ENCODE measurements at regions not wholly inside any gene's neighbourhood (a gene's known extent, or its start where the extent isn't known, plus 50 kb on each side); places are given as distances from the start of the nearest gene placed in this dataset.

DNA sequence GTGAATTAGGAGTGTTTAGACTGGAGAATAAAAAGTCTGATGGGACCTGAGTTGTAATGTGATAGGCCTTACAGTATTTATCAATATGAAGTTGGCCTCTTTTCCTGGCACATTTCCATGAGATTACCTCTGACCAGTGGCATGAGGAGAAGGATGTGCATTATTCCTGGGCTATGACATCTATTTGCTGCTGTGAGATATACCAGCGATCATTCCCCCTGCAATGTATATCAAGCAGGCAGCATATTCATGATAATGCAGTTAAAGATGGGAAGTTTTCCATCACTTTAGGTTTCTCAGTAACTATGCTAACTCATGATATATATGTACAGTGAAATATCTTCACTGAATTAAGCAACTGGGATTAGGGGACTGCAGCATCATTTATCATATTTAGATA, 142.8 kb upstream of the MBL2 start:
- Histone ChIP-seq H3K79me1 (replicated peaks; ENCODE audit: low read length, poor library complexity, severe bottlenecking) (no peaks in the 10 kb centered on the region), H2BK15ac (ENCODE audit: low read depth, poor library complexity, severe bottlenecking) (no peak overlapping the region), H3K4ac (ENCODE audit: low read depth in 1 of 2, low read length in 2 of 2) (no peak overlapping the region), H3K18ac (ENCODE audit: low read depth in 1 of 2, low read length in 2 of 2) (no peak overlapping the region), H3K23ac (ENCODE audit: low read length in 2 of 2) (no peak overlapping the region), H3K9ac (ENCODE audit: low read length) (no peak overlapping the region), H3K27me3 (ENCODE audit: control insufficient read depth in 1 of 2, insufficient read depth in 1 of 2, low read length in 2 of 2) (no peaks in the 10 kb centered on the region), H2AFZ (ENCODE audit: low read depth, low read length) (no peak overlapping the region), H2AK5ac (ENCODE audit: low read length, severe bottlenecking) (no peak overlapping the region), H4K91ac (ENCODE audit: low read length) (no peak overlapping the region), H3K4me2 (ENCODE audit: low read length, poor library complexity, severe bottlenecking) (no peak overlapping the region), H3K4me1 (ENCODE audit: control insufficient read depth, insufficient read depth, low read depth, low read length) (no peaks in the 10 kb centered on the region), H2BK5ac (ENCODE audit: low read depth, low read length, poor library complexity, severe bottlenecking) (no peak overlapping the region), H2BK12ac (ENCODE audit: low read length in 2 of 2) (no peak overlapping the region), H3K9me3 (ENCODE audit: control insufficient read depth, low read length) (no peaks in the 10 kb centered on the region), H3K27ac (ENCODE audit: low read length, poor library complexity, severe bottlenecking) (no peak overlapping the region), H3K14ac (ENCODE audit: low read length in 2 of 2) (no peak overlapping the region), H3K4me3 (ENCODE audit: insufficient read depth in 1 of 2, low read depth in 1 of 2, low read length in 2 of 2) (no peak overlapping the region), H3K36me3 (ENCODE audit: control insufficient read depth in 1 of 2, insufficient read depth in 2 of 2, low read depth in 1 of 2, low read length in 2 of 2) (no peaks in the 10 kb centered on the region), H2BK120ac (ENCODE audit: low read depth, low read length) (no peak overlapping the region), H4K8ac (ENCODE audit: low read length) (no peak overlapping the region)
- no CpG with 5 or more reads among the region's 1 CpG for WGBS
- DNase-seq: no peak

GRCh38 chr10:52911163-52911562, 138.6 kb upstream of the MBL2 start:
- Histone ChIP-seq H2AK5ac (ENCODE audit: low read length, severe bottlenecking) (no peak overlapping the region), H3K18ac (ENCODE audit: low read depth in 1 of 2, low read length in 2 of 2) (no peak overlapping the region), H3K14ac (ENCODE audit: low read length in 2 of 2) (no peak overlapping the region), H3K4me2 (ENCODE audit: low read length, poor library complexity, severe bottlenecking) (no peak overlapping the region), H2AFZ (ENCODE audit: low read depth, low read length) (no peak overlapping the region), H2BK5ac (ENCODE audit: low read depth, low read length, poor library complexity, severe bottlenecking) (no peak overlapping the region), H4K91ac (ENCODE audit: low read length) (no peak overlapping the region), H2BK12ac (ENCODE audit: low read length in 2 of 2) (no peak overlapping the region), H3K23ac (ENCODE audit: low read length in 2 of 2) (no peak overlapping the region), H2BK120ac (ENCODE audit: low read depth, low read length) (no peak overlapping the region), H2BK15ac (ENCODE audit: low read depth, poor library complexity, severe bottlenecking) (no peak overlapping the region), H4K8ac (ENCODE audit: low read length) (no peak overlapping the region), H3K4me3 (ENCODE audit: insufficient read depth in 1 of 2, low read depth in 1 of 2, low read length in 2 of 2) (no peak overlapping the region), H3K9ac (ENCODE audit: low read length) (no peak overlapping the region), H3K4ac (ENCODE audit: low read depth in 1 of 2, low read length in 2 of 2) (no peak overlapping the region), H3K4me1 (ENCODE audit: control insufficient read depth, insufficient read depth, low read depth, low read length) (no peaks in the 10 kb centered on the region), H3K27me3 (ENCODE audit: control insufficient read depth in 1 of 2, insufficient read depth in 1 of 2, low read length in 2 of 2) (no peaks in the 10 kb centered on the region), H3K36me3 (ENCODE audit: control insufficient read depth in 1 of 2, insufficient read depth in 2 of 2, low read depth in 1 of 2, low read length in 2 of 2) (no peaks in the 10 kb centered on the region), H3K27ac (ENCODE audit: low read length, poor library complexity, severe bottlenecking) (no peak overlapping the region), H3K9me3 (ENCODE audit: control insufficient read depth, low read length) (no peaks in the 10 kb centered on the region), H3K79me1 (replicated peaks; ENCODE audit: low read length, poor library complexity, severe bottlenecking) (no peaks in the 10 kb centered on the region)
- no peak for DNase-seq
- WGBS: no CpG with 5 or more reads among the region's 1 CpG

DNA sequence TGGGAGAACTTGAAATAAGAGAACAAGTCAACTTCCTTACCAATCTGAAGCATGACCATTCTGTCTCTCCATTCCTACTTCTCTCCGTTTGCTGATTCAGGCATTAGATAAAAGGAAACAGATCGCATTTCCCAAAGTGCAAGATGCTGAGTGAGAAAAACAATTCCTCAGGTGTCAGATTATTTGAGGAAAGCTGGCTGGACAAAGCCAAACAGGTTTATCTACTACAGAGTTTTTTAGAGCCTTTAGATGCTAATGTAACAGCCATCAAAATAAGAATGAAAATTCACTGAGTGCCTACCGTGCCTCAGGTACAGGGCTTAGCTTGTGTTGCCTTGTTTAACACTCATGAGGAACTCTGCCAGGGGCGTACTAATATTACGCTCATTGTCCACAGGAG, 135.9 kb upstream of the MBL2 start:
- 66% methylated on average over 5 of the region's 5 CpGs for WGBS
- H4K8ac ChIP-seq (ENCODE audit: low read length): no peak overlapping the region
- no peak overlapping the region for H2BK12ac ChIP-seq (ENCODE audit: low read length in 2 of 2)
- peaks cover 1% of the 10 kb centered on the region for H3K4me1 ChIP-seq (ENCODE audit: control insufficient read depth, insufficient read depth, low read depth, low read length)
- H4K91ac ChIP-seq (ENCODE audit: low read length): no peak overlapping the region
- H3K36me3 ChIP-seq (ENCODE audit: control insufficient read depth in 1 of 2, insufficient read depth in 2 of 2, low read depth in 1 of 2, low read length in 2 of 2): no peaks in the 10 kb centered on the region
- H3K27ac ChIP-seq (ENCODE audit: low read length, poor library complexity, severe bottlenecking): no peak overlapping the region
- no peak overlapping the region for H3K4me3 ChIP-seq (ENCODE audit: insufficient read depth in 1 of 2, low read depth in 1 of 2, low read length in 2 of 2)
- H3K79me1 ChIP-seq (replicated peaks; ENCODE audit: low read length, poor library complexity, severe bottlenecking): no peaks in the 10 kb centered on the region
- no peak overlapping the region for H2BK120ac ChIP-seq (ENCODE audit: low read depth, low read length)
- H3K14ac ChIP-seq (ENCODE audit: low read length in 2 of 2): no peak overlapping the region
- H2AFZ ChIP-seq (ENCODE audit: low read depth, low read length): no peak overlapping the region
- H3K9ac ChIP-seq (ENCODE audit: low read length): no peak overlapping the region
- no peak for DNase-seq
- no peaks in the 10 kb centered on the region for H3K27me3 ChIP-seq (ENCODE audit: control insufficient read depth in 1 of 2, insufficient read depth in 1 of 2, low read length in 2 of 2)
- H3K4me2 ChIP-seq (ENCODE audit: low read length, poor library complexity, severe bottlenecking): no peak overlapping the region
- H2BK5ac ChIP-seq (ENCODE audit: low read depth, low read length, poor library complexity, severe bottlenecking): no peak overlapping the region
- H2AK5ac ChIP-seq (ENCODE audit: low read length, severe bottlenecking): no peak overlapping the region
- H3K4ac ChIP-seq (ENCODE audit: low read depth in 1 of 2, low read length in 2 of 2): no peak overlapping the region
- no peak overlapping the region for H2BK15ac ChIP-seq (ENCODE audit: low read depth, poor library complexity, severe bottlenecking)
- H3K9me3 ChIP-seq (ENCODE audit: control insufficient read depth, low read length): no peaks in the 10 kb centered on the region
- H3K18ac ChIP-seq (ENCODE audit: low read depth in 1 of 2, low read length in 2 of 2): no peak overlapping the region
- H3K23ac ChIP-seq (ENCODE audit: low read length in 2 of 2): no peak overlapping the region

GRCh38 chr10:52906046-52906445, 133.5 kb upstream of the MBL2 start:
- 91% methylated on average over 1 of the region's 1 CpG for WGBS
- no peak overlapping the region for H2BK15ac ChIP-seq (ENCODE audit: low read depth, poor library complexity, severe bottlenecking)
- no peak overlapping the region for H2AFZ ChIP-seq (ENCODE audit: low read depth, low read length)
- no peaks in the 10 kb centered on the region for H3K79me1 ChIP-seq (replicated peaks; ENCODE audit: low read length, poor library complexity, severe bottlenecking)
- peak overlapping the region; percentile 19 for H3K27ac ChIP-seq (ENCODE audit: low read length, poor library complexity, severe bottlenecking)
- peaks cover 1% of the 10 kb centered on the region for H3K4me1 ChIP-seq (ENCODE audit: control insufficient read depth, insufficient read depth, low read depth, low read length)
- no peak overlapping the region for H3K4ac ChIP-seq (ENCODE audit: low read depth in 1 of 2, low read length in 2 of 2)
- H2AK5ac ChIP-seq (ENCODE audit: low read length, severe bottlenecking): no peak overlapping the region
- H3K9me3 ChIP-seq (ENCODE audit: control insufficient read depth, low read length): no peaks in the 10 kb centered on the region
- no peak overlapping the region for H4K8ac ChIP-seq (ENCODE audit: low read length)
- no peak overlapping the region for H3K23ac ChIP-seq (ENCODE audit: low read length in 2 of 2)
- no peak overlapping the region for H3K18ac ChIP-seq (ENCODE audit: low read depth in 1 of 2, low read length in 2 of 2)
- no peak overlapping the region for H2BK12ac ChIP-seq (ENCODE audit: low read length in 2 of 2)
- no peak overlapping the region for H2BK120ac ChIP-seq (ENCODE audit: low read depth, low read length)
- no peaks in the 10 kb centered on the region for H3K36me3 ChIP-seq (ENCODE audit: control insufficient read depth in 1 of 2, insufficient read depth in 2 of 2, low read depth in 1 of 2, low read length in 2 of 2)
- H3K4me3 ChIP-seq (ENCODE audit: insufficient read depth in 1 of 2, low read depth in 1 of 2, low read length in 2 of 2): no peak overlapping the region
- no peaks in the 10 kb centered on the region for H3K27me3 ChIP-seq (ENCODE audit: control insufficient read depth in 1 of 2, insufficient read depth in 1 of 2, low read length in 2 of 2)
- DNase-seq: no peak
- no peak overlapping the region for H3K14ac ChIP-seq (ENCODE audit: low read length in 2 of 2)
- H2BK5ac ChIP-seq (ENCODE audit: low read depth, low read length, poor library complexity, severe bottlenecking): no peak overlapping the region
- H3K9ac ChIP-seq (ENCODE audit: low read length): no peak overlapping the region
- H3K4me2 ChIP-seq (ENCODE audit: low read length, poor library complexity, severe bottlenecking): no peak overlapping the region
- no peak overlapping the region for H4K91ac ChIP-seq (ENCODE audit: low read length)

All from mesenchymal stem cell (in vitro differentiated cells and primary cell).